Epithelial cell of esophagus (primary cell): ENCODE measurements at regions not wholly inside any gene's neighbourhood (a gene's known extent, or its start where the extent isn't known, plus 50 kb on each side); places are given as distances from the start of the nearest gene placed in this dataset.

Source experiments
- DNase-seq: peaks from one replicate; pipeline ENCODE4 v3.0.0; 2010; ENCODE audit warnings: low read depth
- H3K4me3 ChIP-seq: 2 replicates; pipeline ENCODE4 v1.5.1; 2011; ENCODE audit warnings: mild to moderate bottlenecking, low read length, control low read depth
- CTCF ChIP-seq: IDR thresholded peaks from 2 replicates; pipeline ENCODE4 v1.5.1; 2011; ENCODE audit warnings: low read depth, mild to moderate bottlenecking, low read length, control low read depth, inconsistent platforms; ENCODE audit not compliant: insufficient read depth; ENCODE audit errors: missing control alignments

GRCh38 chr15:31485911-31486461 lies 159.4 kb downstream of the KLF13 start:
- DNase-seq, result peak; percentile 47
- no peak for TF ChIP-seq CTCF
- no peak overlapping the region for H3K4me3 ChIP-seq

GRCh38 chr15:31486506-31486905 lies 159.9 kb downstream of the KLF13 start:
- DNase-seq, result no peak
- no peak overlapping the region for H3K4me3 ChIP-seq
- no peak for TF ChIP-seq CTCF

- no peak for TF ChIP-seq CTCF
- H3K4me3 ChIP-seq, result no peak overlapping the region
- no peak for DNase-seq
Observed at GRCh38 chr15:31486906-31487695, 160.5 kb downstream of the KLF13 start.

- no peak overlapping the region for H3K4me3 ChIP-seq
- DNase-seq, result peak; percentile 44
- TF ChIP-seq CTCF, result peak; percentile 11
Observed at GRCh38 chr15:31487811-31488436, 161.3 kb downstream of the KLF13 start.

GRCh38 chr15:31488437-31489204 lies 162.0 kb downstream of the KLF13 start:
- TF ChIP-seq CTCF, result peak; percentile 86
- DNase-seq, result peak; percentile 88

GRCh38 chr15:31489281-31489680 lies 162.6 kb downstream of the KLF13 start:
- DNase-seq, result no peak
- no peak overlapping the region for H3K4me3 ChIP-seq
- no peak for TF ChIP-seq CTCF

More at GRCh38 chr15:31488437-31489204, 162.0 kb downstream of the KLF13 start:
- H3K4me3 ChIP-seq, result no peak overlapping the region
